ENCODE measurements at regions not wholly inside any gene's neighbourhood (a gene's known extent, or its start where the extent isn't known, plus 50 kb on each side); places are given as distances from the start of the nearest gene placed in this dataset.
"Not testable (repeated sequence)": the region's sequence is repeated elsewhere in the genome, so short reads cannot be mapped to it uniquely, and the experiment has no call there.

DNA sequence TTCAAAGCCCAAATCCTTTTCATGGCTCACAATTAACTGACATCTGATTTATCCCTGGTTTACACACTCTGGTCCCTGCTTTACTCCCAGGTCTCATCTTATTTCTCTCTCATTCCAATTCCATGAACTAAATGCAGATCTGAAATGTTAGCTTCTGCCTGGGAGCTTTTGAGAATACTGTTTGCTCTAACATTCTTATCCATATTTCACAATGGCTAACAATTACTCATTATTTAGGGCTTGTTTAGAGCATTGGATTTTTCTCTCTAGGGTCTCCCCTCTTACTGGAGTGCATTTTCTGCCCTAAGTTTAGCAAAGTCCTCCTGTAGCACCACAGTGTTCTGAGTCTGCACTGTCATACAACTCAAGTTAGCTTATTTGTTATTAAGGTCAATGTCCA is 121.5 kb upstream of the HCRTR2 start:
- no peak overlapping the region for H3K4me3 ChIP-seq (ENCODE audit: low read length)
- peak; percentile 15 for DNase-seq (ENCODE audit: low read depth)
- TF ChIP-seq, protein P1, sequence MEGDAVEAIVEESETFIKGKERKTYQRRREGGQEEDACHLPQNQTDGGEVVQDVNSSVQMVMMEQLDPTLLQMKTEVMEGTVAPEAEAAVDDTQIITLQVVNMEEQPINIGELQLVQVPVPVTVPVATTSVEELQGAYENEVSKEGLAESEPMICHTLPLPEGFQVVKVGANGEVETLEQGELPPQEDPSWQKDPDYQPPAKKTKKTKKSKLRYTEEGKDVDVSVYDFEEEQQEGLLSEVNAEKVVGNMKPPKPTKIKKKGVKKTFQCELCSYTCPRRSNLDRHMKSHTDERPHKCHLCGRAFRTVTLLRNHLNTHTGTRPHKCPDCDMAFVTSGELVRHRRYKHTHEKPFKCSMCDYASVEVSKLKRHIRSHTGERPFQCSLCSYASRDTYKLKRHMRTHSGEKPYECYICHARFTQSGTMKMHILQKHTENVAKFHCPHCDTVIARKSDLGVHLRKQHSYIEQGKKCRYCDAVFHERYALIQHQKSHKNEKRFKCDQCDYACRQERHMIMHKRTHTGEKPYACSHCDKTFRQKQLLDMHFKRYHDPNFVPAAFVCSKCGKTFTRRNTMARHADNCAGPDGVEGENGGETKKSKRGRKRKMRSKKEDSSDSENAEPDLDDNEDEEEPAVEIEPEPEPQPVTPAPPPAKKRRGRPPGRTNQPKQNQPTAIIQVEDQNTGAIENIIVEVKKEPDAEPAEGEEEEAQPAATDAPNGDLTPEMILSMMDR (conservative IDR thresholded peaks at IDR 0.05; ENCODE audit: low read length) = no peak

DNA sequence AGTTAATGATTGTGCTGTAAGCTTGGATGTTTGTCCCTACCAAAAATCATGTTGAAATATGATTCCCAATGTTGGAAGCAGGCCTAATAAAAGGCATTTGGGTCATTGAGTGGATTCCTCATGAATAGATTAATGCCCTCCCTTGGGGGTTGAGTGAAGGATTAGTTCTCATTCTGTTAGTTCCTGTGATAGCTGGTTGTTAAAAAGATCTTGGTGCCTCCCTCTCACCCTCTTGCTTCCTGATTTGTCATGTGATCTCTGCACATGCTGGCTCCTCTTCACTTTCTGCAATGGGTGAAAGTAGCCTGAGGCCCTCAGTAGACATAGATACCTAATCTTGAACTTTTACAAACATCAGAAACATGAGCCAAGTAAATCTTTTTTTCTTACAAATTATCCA is 115.6 kb upstream of the HCRTR2 start:
- no peak overlapping the region for H3K4me3 ChIP-seq (ENCODE audit: low read length)
- no peak for DNase-seq (ENCODE audit: low read depth)
- TF ChIP-seq, protein P1 (conservative IDR thresholded peaks at IDR 0.05; ENCODE audit: low read length) = no peak

DNA sequence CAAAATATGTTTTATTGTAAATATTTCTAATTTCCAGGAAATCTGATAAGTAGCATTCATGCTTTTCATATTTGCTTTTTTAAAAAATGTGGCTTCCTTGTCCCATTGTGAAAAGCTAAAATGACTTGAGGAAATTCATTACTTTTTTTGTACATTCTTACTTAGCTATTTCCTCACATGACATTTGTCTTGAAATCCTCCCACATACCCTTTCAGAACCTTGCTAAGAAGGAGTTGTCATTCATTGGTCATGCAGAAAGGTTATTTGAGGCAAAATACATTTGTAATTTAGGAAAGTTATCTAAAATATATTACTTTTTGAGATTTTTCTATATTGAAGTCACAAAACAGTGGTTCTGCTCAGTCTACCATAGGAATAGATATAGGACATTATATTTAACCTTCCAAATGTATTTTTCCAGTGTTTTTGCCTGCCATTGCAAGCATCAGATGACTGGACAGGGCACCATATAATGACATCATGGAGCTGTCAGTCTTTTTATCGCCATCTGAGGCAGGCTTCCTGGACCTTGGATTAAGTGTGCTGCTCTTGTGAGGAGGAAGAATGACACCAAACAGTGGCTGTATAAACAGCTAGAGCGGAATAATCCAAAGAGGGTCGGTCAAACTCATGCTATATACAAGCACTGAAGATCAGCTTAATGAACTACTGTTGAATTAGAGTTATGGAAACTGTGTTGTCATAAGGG is 109.4 kb upstream of the HCRTR2 start:
- no peak overlapping the region for H3K4me3 ChIP-seq (ENCODE audit: low read length)
- TF ChIP-seq, protein P1 (conservative IDR thresholded peaks at IDR 0.05; ENCODE audit: low read length) = no peak
- DNase-seq (ENCODE audit: low read depth) = no peak

DNA sequence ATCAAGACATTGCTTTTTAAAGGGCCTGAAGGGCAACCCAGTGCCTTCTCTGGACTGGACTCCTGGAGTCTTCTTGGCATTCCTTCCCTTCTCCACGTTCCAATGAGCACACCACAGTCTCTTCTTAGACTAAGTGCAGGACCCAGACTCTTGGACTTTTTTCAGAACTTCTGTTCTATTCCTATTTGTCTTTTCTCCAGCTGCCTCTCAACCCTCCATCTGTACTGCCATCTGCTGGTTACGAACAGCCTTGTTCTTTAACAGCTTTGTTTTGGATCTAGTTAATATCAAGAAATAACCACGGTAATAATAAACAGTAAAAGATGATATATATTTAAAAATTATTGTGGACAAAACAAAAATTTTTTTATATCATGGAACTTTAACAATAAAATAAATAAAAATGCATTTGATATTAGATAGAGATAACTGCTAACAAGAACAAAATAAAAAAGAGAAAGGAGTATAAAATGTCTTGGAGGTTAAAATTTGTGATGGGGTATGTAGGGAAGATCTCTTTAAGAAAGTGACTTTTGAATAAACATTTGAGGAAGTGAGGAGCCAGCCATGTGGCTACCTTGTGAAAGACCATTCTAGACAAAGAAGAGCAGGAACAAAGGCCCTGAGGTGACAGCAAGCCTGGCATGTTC is 105.1 kb upstream of the HCRTR2 start:
- TF ChIP-seq, protein P1 (conservative IDR thresholded peaks at IDR 0.05; ENCODE audit: low read length) = peak; percentile 82
- peak; percentile 73 for DNase-seq (ENCODE audit: low read depth)
- H3K4me3 ChIP-seq (ENCODE audit: low read length) = no peak overlapping the region

DNA sequence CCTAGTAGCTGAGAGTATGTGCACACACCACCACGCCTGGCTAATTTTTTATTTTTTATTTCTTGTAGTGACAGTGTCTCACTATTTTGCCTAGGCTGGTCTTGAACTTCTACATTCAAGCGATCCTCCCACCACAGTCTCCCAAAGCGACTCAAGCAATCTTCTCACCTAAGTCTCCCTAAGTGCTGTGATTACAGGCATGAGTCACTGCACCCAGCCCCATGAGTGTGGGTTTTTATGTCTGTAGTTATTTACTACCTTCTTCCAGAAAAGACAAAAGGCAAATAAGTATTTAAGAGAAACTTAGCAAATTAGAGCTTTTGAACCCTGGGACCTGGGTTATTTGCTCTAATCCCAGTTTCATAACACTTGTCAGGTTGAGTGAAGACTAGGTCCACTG is 92.3 kb upstream of the HCRTR2 start:
- DNase-seq (ENCODE audit: low read depth) = no peak
- H3K4me3 ChIP-seq (ENCODE audit: low read length) = no peak overlapping the region
- TF ChIP-seq, protein P1 (conservative IDR thresholded peaks at IDR 0.05; ENCODE audit: low read length) = no peak

DNA sequence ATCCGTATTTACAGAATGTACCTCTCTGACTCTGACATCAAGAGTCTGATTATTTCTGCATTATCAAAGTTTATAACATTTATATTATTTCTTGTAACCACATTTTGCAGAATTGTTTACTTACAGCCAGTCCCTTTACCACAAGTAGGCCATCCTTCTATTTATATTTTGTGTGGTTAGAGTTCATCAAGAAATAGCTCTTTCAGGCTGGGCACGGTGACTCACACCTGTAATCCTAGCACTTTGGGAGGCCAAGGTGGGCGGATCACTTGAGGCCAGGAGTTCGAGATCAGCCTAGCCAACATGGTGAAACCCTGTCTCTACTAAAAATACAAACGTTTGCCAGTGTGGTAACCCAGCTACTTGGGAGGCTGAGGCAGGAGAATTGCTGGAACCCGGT is 86.3 kb upstream of the HCRTR2 start:
- not testable (repeated sequence) for H3K4me3 ChIP-seq (ENCODE audit: low read length); DNase-seq (ENCODE audit: low read depth)

DNA sequence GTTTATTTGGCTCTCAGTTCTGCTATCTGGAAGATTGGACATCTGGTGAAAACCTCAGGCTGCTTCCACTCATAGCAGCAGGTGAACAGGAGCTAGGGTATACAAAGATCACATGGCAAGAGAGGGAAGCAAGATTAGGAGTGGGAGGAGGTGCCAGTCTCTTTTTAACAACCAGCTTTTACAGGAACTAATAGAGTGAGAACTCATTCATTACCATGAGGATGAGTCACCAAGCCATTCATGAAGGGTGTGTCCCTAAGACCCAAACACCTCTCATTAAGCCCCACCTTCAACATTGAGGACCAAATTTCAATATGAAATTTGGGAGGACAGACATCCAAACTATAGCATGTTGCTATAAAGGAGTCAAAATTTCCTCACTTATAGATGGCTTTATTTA is 85.4 kb upstream of the HCRTR2 start:
- TF ChIP-seq, protein P1 (conservative IDR thresholded peaks at IDR 0.05; ENCODE audit: low read length) = no peak
- no peak overlapping the region for H3K4me3 ChIP-seq (ENCODE audit: low read length)
- no peak for DNase-seq (ENCODE audit: low read depth)

Data from AG10803 (cell line).